PC-9 (cell line): ENCODE measurements at regions not wholly inside any gene's neighbourhood (a gene's known extent, or its start where the extent isn't known, plus 50 kb on each side); places are given as distances from the start of the nearest gene placed in this dataset.

Experiments used
- BruUV-seq: library from RNA; stranded (reverse); fragments of 400-500 nt; replicated peaks from 2 replicates; lab custom pipeline; 2021; lab: Mats Ljungman, UMichigan
- CTCF ChIA-PET: fragments of 300-600 bp; sonication (Branson Sonifier 250); formaldehyde crosslinking; loops from one replicate; lab custom pipeline; 2022; ENCODE audit warnings: antibody characterized with exemption; lab: Charles Lee
- POLR2A ChIA-PET: fragments of 300-600 bp; sonication (Branson Sonifier 250); formaldehyde crosslinking; loops from one replicate; lab custom pipeline; 2022; ENCODE audit warnings: antibody characterized with exemption; ENCODE audit not compliant: unreplicated experiment; lab: Charles Lee
- DNase-seq, 2 experiments: peaks; one replicate each; pipeline versions ENCODE4 v3.0.0 to v3.0.0-alpha.2; 2015 to 2022; ENCODE audit warnings: mixed read lengths in 1 of 2
- H2AFZ ChIP-seq: fragments of 200-600 bp; sonication (generic); 2 replicates; pipeline ENCODE4 v1.8.1; 2017; ENCODE audit warnings: antibody characterized with exemption
- H3F3A ChIP-seq: fragments of 200-600 bp; sonication (generic); 2 replicates; pipeline ENCODE4 v1.8.1; 2017; ENCODE audit warnings: antibody characterized with exemption, mild to moderate bottlenecking, low read depth; ENCODE audit not compliant: insufficient read depth
- H3K27ac ChIP-seq: fragments of 200-600 bp; sonication (generic); 2 replicates; pipeline ENCODE4 v1.6.1; 2016; ENCODE audit warnings: mixed run types
- H3K27me3 ChIP-seq: fragments of 200-600 bp; sonication (generic); 2 replicates; pipeline ENCODE4 v1.6.1; 2016; ENCODE audit warnings: low read depth, mixed run types; ENCODE audit not compliant: insufficient read depth
- H3K36me3 ChIP-seq: fragments of 200-600 bp; sonication (generic); 2 replicates; pipeline ENCODE4 v1.6.1; 2016; ENCODE audit warnings: low read depth, mixed run types
- H3K4me1 ChIP-seq: fragments of 200-600 bp; sonication (generic); replicated peaks from 2 replicates; pipeline ENCODE4 v1.6.1; 2016; ENCODE audit warnings: mixed run types; ENCODE audit not compliant: insufficient read depth
- H3K4me2 ChIP-seq: fragments of 200-600 bp; sonication (generic); 2 replicates; pipeline ENCODE4 v1.6.1; 2017; ENCODE audit warnings: mixed run types
- H3K4me3 ChIP-seq: fragments of 200-600 bp; sonication (generic); 2 replicates; pipeline ENCODE4 v1.6.1; 2016; ENCODE audit warnings: mixed run types
- H3K79me2 ChIP-seq: fragments of 200-600 bp; sonication (generic); 2 replicates; pipeline ENCODE4 v1.6.1; 2017; ENCODE audit warnings: low read depth, mixed run types
- H3K9me2 ChIP-seq: fragments of 200-600 bp; sonication (generic); 2 replicates; pipeline ENCODE4 v1.8.1; 2017; ENCODE audit warnings: mild to moderate bottlenecking; ENCODE audit not compliant: insufficient read depth
- H3K9me3 ChIP-seq: fragments of 200-600 bp; sonication (generic); 2 replicates; pipeline ENCODE4 v1.8.1; 2016; ENCODE audit warnings: low read depth; ENCODE audit not compliant: insufficient read depth
- H4K20me1 ChIP-seq: fragments of 200-600 bp; sonication (generic); 2 replicates; pipeline ENCODE4 v1.8.1; 2017; ENCODE audit not compliant: insufficient read depth
- CTCF ChIP-seq: fragments of 200-600 bp; sonication (generic); conservative IDR thresholded peaks from 2 replicates; pipeline ENCODE4 v1.6.1; 2017; ENCODE audit warnings: mixed run types, antibody characterized with exemption, mild to moderate bottlenecking, moderate library complexity
- EZH2 ChIP-seq: fragments of 200-600 bp; sonication (generic); IDR thresholded peaks from 2 replicates; pipeline ENCODE4 v1.8.0; 2017; ENCODE audit warnings: antibody characterized with exemption, low read depth
- intact Hi-C: fragments of 100-400 bp; cut with micrococcal nuclease; formaldehyde crosslinking; loops from one replicate; pipeline ENCODE4 v1.10.0; 2022; ENCODE audit not compliant: unreplicated experiment

GRCh38 chr11:112801025-112801816, 160.0 kb upstream of the NCAM1 start:
- intact Hi-C loops: no loop called here
- no peak overlapping the region for H3K4me3 ChIP-seq
- no peak for TF ChIP-seq CTCF
- no peak for TF ChIP-seq EZH2
- H3K79me2 ChIP-seq: no peaks in the 10 kb centered on the region
- H2AFZ ChIP-seq: no peak overlapping the region
- H3K36me3 ChIP-seq: no peaks in the 10 kb centered on the region
- ChIA-PET CTCF (no interaction called here), POLR2A (no interaction called here)
- H3F3A ChIP-seq: no peaks in the 10 kb centered on the region
- no peaks in the 10 kb centered on the region for H3K9me2 ChIP-seq
- no TSS peak for BruUV-seq
- no peaks in the 10 kb centered on the region for H3K9me3 ChIP-seq
- no peak for DNase-seq
- no peak overlapping the region for H3K4me2 ChIP-seq
- H3K4me1 ChIP-seq: no peaks in the 10 kb centered on the region
- H3K27ac ChIP-seq: no peak overlapping the region
- no peaks in the 10 kb centered on the region for H4K20me1 ChIP-seq
- H3K27me3 ChIP-seq: no peaks in the 10 kb centered on the region

- H3K79me2 ChIP-seq: no peaks in the 10 kb centered on the region
- no peaks in the 10 kb centered on the region for H3K36me3 ChIP-seq
- TF ChIP-seq CTCF (no peak), EZH2 (no peak)
- ChIA-PET POLR2A (no interaction called here), CTCF (no interaction called here)
- no peak overlapping the region for H3K4me2 ChIP-seq
- intact Hi-C loops: no loop called here
- no peaks in the 10 kb centered on the region for H4K20me1 ChIP-seq
- no peaks in the 10 kb centered on the region for H3K9me2 ChIP-seq
- H3F3A ChIP-seq: no peaks in the 10 kb centered on the region
- no peaks in the 10 kb centered on the region for H3K9me3 ChIP-seq
- no peak overlapping the region for H3K4me3 ChIP-seq
- DNase-seq: no peak
- H3K27me3 ChIP-seq: no peaks in the 10 kb centered on the region
- no peaks in the 10 kb centered on the region for H3K4me1 ChIP-seq
- no peak overlapping the region for H2AFZ ChIP-seq
- BruUV-seq: no TSS peak
- no peak overlapping the region for H3K27ac ChIP-seq
These were observed 159.5 kb upstream of the NCAM1 start for GRCh38 chr11:112801817-112802088.

- Histone ChIP-seq H3K79me2 (no peaks in the 10 kb centered on the region), H3K4me1 (no peaks in the 10 kb centered on the region), H2AFZ (no peak overlapping the region), H3K27me3 (no peaks in the 10 kb centered on the region), H3K27ac (no peak overlapping the region), H3K4me2 (no peak overlapping the region), H3F3A (no peaks in the 10 kb centered on the region), H3K9me3 (no peaks in the 10 kb centered on the region), H3K9me2 (no peaks in the 10 kb centered on the region), H3K36me3 (no peaks in the 10 kb centered on the region), H4K20me1 (no peaks in the 10 kb centered on the region), H3K4me3 (no peak overlapping the region)
- BruUV-seq: no TSS peak
- POLR2A ChIA-PET: no interaction called here
- intact Hi-C loops: no loop called here
- TF ChIP-seq EZH2 (no peak), CTCF (no peak)
- CTCF ChIA-PET: no interaction called here
- DNase-seq: peak in 1 of 2 experiments; percentile 68
These were observed 155.6 kb upstream of the NCAM1 start for GRCh38 chr11:112805658-112806057.
